ENCODE measurements at regions not wholly inside any gene's neighbourhood (a gene's known extent, or its start where the extent isn't known, plus 50 kb on each side); places are given as distances from the start of the nearest gene placed in this dataset.

DNA sequence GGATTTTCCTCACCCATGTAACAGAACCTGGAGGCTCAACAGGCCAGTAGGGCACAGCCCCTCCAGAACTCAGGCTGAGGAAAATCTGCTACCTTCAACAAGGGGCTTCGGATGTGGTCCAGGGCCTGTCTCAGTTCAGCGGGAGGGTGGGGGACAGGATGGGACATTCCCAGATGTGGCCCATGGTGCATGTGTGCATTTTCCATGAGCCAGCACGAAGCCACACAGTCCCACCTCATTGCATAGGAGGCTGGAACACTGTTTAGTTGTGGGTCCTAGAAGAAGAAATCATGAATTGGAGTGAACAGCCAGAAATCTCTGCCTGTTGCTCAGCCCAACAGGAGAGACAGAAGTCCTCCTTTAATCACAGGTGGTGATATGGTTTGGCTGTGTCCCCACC lies 469.6 kb upstream of the MYT1L start:
- no peak overlapping the region for H3K9ac ChIP-seq (ENCODE audit: low read length)
- ChIA-PET POLR2A (no interaction called here), CTCF (no interaction called here), RAD21 (ENCODE audit: low non-redundant PET in 1 of 2, low total read pairs in 2 of 2, uncharacterized antibody in 2 of 2, unreplicated experiment in 2 of 2) (no interaction called here)
- no peak overlapping the region for H3K4me2 ChIP-seq (ENCODE audit: low read length)
- no peak overlapping the region for H2AFZ ChIP-seq (ENCODE audit: low read depth, low read length, poor library complexity, severe bottlenecking)
- H3K36me3 ChIP-seq (ENCODE audit: control insufficient read depth in 1 of 2, insufficient read depth in 2 of 2, low read length in 2 of 2), result no peaks in the 10 kb centered on the region
- H4K20me1 ChIP-seq (ENCODE audit: insufficient read depth), result no peaks in the 10 kb centered on the region
- no peaks in the 10 kb centered on the region for H3K9me2 ChIP-seq (ENCODE audit: insufficient read depth)
- H3K79me2 ChIP-seq (ENCODE audit: insufficient read depth, low read length), result no peaks in the 10 kb centered on the region
- no peak overlapping the region for H3K4me3 ChIP-seq (replicated peaks in 1 of 2; ENCODE audit: low read depth in 1 of 2, low read length in 2 of 2)
- intact Hi-C loops (cut with micrococcal nuclease), result no loop called here
- peaks cover 21% of the 10 kb centered on the region for H3K27me3 ChIP-seq (ENCODE audit: insufficient read depth, low read length)
- DNase-seq (ENCODE audit: low read depth, low spot score), result no peak
- no peaks in the 10 kb centered on the region for H3K4me1 ChIP-seq (ENCODE audit: control insufficient read depth in 1 of 2, insufficient read depth in 2 of 2, low read length in 2 of 2)
- ATAC-seq, result no peak
- no TSS peak for BruUV-seq (replicated peaks)
- no peaks in the 10 kb centered on the region for H3K9me3 ChIP-seq (ENCODE audit: control insufficient read depth in 1 of 2, insufficient read depth in 1 of 2, low read depth in 1 of 2, low read length in 2 of 2)
- TF ChIP-seq POLR2A (IDR thresholded peaks at IDR 0.05; ENCODE audit: borderline replicate concordance, extremely low read depth, insufficient read depth, insufficient read length) (no peak), SP1 (IDR thresholded peaks at IDR 0.05; ENCODE audit: low read depth) (no peak), POLR2AphosphoS5 (IDR thresholded peaks at IDR 0.05; ENCODE audit: low read depth, low read length) (no peak), YY1 (IDR thresholded peaks at IDR 0.05; ENCODE audit: extremely low read depth, insufficient replicate concordance, low read depth, low read length) (no peak), SRF (IDR thresholded peaks at IDR 0.05; ENCODE audit: low read depth) (no peak), EGR1 (IDR thresholded peaks at IDR 0.05; ENCODE audit: low read depth) (no peak), FOSL1 (IDR thresholded peaks at IDR 0.05; ENCODE audit: low read depth) (no peak), EZH2phosphoT487 (IDR thresholded peaks at IDR 0.05; ENCODE audit: borderline replicate concordance) (no peak), SIN3A (IDR thresholded peaks at IDR 0.05; ENCODE audit: low read depth) (no peak), ZFX (IDR thresholded peaks at IDR 0.05) (no peak), JUND (IDR thresholded peaks at IDR 0.05) (no peak), ELF1 (IDR thresholded peaks at IDR 0.05; ENCODE audit: borderline replicate concordance, low read depth) (no peak), EZH2 (IDR thresholded peaks at IDR 0.05) (no peak)
- TF ChIP-seq, protein P1, sequence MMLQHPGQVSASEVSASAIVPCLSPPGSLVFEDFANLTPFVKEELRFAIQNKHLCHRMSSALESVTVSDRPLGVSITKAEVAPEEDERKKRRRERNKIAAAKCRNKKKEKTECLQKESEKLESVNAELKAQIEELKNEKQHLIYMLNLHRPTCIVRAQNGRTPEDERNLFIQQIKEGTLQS (IDR thresholded peaks at IDR 0.05), result no peak
- TF ChIP-seq, protein P2, sequence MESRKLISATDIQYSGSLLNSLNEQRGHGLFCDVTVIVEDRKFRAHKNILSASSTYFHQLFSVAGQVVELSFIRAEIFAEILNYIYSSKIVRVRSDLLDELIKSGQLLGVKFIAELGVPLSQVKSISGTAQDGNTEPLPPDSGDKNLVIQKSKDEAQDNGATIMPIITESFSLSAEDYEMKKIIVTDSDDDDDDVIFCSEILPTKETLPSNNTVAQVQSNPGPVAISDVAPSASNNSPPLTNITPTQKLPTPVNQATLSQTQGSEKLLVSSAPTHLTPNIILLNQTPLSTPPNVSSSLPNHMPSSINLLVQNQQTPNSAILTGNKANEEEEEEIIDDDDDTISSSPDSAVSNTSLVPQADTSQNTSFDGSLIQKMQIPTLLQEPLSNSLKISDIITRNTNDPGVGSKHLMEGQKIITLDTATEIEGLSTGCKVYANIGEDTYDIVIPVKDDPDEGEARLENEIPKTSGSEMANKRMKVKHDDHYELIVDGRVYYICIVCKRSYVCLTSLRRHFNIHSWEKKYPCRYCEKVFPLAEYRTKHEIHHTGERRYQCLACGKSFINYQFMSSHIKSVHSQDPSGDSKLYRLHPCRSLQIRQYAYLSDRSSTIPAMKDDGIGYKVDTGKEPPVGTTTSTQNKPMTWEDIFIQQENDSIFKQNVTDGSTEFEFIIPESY (IDR thresholded peaks at IDR 0.05; ENCODE audit: extremely low read depth, insufficient replicate concordance, low read length), result no peak
- TF ChIP-seq, protein P3, sequence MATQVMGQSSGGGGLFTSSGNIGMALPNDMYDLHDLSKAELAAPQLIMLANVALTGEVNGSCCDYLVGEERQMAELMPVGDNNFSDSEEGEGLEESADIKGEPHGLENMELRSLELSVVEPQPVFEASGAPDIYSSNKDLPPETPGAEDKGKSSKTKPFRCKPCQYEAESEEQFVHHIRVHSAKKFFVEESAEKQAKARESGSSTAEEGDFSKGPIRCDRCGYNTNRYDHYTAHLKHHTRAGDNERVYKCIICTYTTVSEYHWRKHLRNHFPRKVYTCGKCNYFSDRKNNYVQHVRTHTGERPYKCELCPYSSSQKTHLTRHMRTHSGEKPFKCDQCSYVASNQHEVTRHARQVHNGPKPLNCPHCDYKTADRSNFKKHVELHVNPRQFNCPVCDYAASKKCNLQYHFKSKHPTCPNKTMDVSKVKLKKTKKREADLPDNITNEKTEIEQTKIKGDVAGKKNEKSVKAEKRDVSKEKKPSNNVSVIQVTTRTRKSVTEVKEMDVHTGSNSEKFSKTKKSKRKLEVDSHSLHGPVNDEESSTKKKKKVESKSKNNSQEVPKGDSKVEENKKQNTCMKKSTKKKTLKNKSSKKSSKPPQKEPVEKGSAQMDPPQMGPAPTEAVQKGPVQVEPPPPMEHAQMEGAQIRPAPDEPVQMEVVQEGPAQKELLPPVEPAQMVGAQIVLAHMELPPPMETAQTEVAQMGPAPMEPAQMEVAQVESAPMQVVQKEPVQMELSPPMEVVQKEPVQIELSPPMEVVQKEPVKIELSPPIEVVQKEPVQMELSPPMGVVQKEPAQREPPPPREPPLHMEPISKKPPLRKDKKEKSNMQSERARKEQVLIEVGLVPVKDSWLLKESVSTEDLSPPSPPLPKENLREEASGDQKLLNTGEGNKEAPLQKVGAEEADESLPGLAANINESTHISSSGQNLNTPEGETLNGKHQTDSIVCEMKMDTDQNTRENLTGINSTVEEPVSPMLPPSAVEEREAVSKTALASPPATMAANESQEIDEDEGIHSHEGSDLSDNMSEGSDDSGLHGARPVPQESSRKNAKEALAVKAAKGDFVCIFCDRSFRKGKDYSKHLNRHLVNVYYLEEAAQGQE (IDR thresholded peaks at IDR 0.05; ENCODE audit: low read depth), result no peak
- TF ChIP-seq, protein P4, sequence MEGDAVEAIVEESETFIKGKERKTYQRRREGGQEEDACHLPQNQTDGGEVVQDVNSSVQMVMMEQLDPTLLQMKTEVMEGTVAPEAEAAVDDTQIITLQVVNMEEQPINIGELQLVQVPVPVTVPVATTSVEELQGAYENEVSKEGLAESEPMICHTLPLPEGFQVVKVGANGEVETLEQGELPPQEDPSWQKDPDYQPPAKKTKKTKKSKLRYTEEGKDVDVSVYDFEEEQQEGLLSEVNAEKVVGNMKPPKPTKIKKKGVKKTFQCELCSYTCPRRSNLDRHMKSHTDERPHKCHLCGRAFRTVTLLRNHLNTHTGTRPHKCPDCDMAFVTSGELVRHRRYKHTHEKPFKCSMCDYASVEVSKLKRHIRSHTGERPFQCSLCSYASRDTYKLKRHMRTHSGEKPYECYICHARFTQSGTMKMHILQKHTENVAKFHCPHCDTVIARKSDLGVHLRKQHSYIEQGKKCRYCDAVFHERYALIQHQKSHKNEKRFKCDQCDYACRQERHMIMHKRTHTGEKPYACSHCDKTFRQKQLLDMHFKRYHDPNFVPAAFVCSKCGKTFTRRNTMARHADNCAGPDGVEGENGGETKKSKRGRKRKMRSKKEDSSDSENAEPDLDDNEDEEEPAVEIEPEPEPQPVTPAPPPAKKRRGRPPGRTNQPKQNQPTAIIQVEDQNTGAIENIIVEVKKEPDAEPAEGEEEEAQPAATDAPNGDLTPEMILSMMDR (IDR thresholded peaks at IDR 0.05 in 2 of 3, conservative IDR thresholded peaks at IDR 0.05 in 1 of 3; ENCODE audit: borderline replicate concordance in 1 of 3, insufficient read depth in 1 of 3, low read depth in 2 of 3, low read length in 2 of 3), result no peak
- TF ChIP-seq, protein P5, sequence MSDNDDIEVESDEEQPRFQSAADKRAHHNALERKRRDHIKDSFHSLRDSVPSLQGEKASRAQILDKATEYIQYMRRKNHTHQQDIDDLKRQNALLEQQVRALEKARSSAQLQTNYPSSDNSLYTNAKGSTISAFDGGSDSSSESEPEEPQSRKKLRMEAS (IDR thresholded peaks at IDR 0.05), result no peak
- no peak overlapping the region for H3K27ac ChIP-seq (ENCODE audit: low read depth, low read length)

Measured in HCT116 (cell line).